ENCODE measurements at regions not wholly inside any gene's neighbourhood (a gene's known extent, or its start where the extent isn't known, plus 50 kb on each side); places are given as distances from the start of the nearest gene placed in this dataset.
"Not testable (repeated sequence)": the region's sequence is repeated elsewhere in the genome, so short reads cannot be mapped to it uniquely, and the experiment has no call there.

DNA sequence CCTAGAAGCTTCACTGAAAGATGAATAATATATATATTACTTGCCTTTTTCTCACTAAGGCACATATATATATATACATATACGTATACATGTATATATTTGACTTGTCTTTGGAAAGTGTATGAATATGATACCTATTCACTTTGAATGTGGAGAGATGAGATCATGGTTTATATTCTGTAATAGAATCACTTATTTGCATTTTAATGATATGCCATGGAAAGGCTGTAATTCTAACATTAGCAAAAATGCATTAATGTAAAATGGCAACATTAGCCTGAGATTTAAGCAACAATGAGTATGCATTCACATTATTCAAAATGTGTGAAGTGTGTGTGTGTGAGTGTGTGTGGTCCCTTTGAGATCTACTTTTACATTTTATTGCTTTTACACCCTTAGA lies 54.5 kb upstream of the PRKD1 start:
- DNase-seq: no peak

GRCh38 chr14:29982993-29983392 lies 55.3 kb upstream of the PRKD1 start:
- DNase-seq: no peak

- not testable (repeated sequence) for DNase-seq
These were observed 62.8 kb upstream of the PRKD1 start for GRCh38 chr14:29990344-29990857.

DNA sequence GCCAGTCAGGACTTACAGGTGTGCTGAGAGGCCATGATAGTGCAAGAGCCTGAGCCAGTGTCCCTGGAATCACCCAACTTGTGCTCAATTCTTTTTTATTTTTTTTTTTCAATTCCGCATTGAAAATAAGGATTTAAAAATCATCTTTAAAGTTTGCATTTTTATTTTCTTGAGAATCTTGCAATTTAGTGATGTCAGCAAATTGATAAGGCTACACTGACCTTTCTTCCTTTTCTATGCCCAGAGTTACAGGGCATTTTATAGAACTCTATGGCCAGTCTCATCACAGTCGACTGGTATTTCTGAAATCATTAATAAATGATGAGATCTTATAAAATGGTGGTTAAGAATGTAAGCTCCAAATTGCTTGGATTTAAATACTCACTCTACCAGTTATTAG lies 63.3 kb upstream of the PRKD1 start:
- no peak for DNase-seq

- DNase-seq: no peak
These were observed 65.5 kb upstream of the PRKD1 start for GRCh38 chr14:29993143-29993542.

- DNase-seq: no peak
These were observed 71.4 kb upstream of the PRKD1 start for GRCh38 chr14:29999013-29999539.

DNA sequence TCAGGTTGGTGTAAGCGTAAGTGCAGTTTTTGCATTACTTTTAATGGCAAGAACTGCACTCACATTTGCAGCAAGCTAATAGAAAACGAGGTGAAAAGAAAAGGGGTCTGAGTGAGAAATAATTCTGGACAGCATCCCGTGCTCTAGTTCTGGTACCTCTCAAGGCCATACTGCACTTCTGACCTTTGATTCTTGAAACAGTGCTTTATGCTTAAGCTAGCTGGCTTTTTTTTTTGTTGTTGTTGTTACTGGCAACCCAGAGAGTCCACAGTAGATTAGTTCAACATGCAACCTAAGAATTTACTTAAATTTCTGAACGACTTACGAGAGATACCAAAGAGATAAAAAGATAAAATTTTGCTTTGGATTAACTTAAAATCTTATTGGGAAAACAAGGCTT lies 75.2 kb upstream of the PRKD1 start:
- no peak for DNase-seq

DNA sequence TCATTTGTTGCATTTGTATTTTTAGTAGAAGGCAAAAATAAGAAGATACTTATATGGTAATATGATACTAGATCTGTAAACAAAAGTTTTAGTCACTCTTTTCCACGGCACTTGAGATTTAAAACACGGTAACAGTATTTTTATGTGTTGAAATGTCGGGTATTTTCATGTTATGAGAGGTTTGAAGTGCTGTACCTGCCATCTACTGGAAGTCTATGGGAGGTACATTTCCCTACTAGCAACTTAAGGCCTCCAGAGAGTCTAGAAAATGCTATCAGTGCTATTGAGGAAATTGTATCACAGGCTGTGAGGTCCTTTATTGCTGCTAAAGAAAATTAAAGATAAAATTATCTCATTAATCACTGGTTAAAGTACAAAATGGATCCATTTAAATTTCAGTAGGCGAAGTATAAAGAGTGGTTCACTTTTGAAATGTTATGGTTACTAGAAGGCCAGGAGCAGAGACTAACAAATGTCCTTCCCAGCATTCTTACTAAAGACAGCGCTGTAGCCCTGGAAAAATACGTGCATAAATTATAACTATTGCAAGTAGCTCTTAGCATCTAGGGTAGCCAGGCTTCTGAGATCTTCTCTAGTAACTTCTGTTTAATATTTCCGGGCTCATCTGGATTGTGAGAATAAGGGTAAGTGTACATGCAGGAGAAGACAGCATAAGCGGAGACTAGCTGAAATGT lies 77.6 kb upstream of the PRKD1 start:
- no peak for DNase-seq

DNA sequence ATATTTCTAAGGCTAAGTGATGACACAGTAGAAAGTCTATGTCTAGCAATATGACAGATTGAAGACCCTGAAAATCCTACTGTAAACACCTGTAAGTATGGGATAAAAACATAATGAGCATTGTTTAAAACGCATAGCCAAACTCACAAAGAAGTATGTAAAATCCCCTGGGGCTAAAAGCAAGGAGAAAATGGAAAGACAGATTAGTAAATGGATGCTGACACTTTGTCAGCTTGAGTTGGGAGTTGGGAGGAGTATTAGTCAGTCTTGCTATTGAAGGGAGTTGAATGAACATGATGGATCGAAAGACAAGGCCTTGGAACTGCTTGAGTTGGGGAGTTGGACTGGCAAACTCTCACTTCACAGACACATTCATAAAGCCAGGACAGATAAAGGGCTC lies 79.0 kb upstream of the PRKD1 start:
- DNase-seq: no peak

DNA sequence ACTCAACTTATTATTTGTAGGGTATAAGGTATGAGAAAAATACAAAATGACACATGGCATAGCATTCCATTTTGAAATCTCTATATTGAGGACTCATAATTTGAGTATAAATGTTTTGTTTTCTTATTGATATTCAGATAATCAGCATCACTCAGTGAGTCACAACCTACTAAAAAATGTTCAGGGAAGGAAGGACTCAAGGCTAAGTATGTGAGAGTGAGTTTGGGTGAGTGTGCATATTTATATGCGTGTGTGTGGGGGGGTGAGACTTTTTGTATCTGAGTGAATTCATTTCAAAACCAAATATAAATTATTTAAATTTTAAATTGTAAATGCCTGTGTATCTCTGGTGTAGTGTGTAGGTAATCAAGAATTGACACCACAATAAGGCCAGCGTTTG lies 87.8 kb upstream of the PRKD1 start:
- DNase-seq: no peak

GRCh38 chr14:30016002-30016401 lies 88.4 kb upstream of the PRKD1 start:
- DNase-seq: no peak

DNA sequence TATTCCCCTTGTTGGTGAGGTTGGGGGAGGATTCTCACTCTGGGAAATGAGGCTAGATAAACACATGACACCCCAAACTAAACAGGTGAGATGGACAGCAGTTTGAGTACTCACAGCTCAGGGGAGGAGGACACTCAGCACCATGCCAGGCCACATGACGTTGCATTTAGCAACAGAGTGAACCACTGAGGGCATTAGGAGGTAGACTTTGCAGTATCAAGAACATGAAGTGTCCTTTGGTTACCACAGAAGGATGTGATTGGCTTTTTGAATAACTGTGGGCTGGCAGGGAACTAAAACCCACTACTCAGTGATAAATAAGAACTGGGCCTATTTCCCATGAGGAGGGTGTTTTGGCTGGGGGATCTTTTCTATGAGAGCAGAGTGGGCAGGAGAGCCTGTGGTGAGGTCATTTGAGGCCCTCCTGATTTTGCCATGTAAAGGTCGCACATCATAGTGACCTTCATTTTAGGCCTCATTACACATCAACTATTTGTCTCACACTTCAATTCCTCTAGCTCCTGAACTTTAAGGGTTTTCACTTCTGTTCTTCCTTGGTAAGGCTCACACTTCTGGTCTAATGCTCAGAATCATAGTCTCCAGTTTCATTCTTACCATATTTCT lies 89.8 kb upstream of the PRKD1 start:
- DNase-seq: no peak

DNA sequence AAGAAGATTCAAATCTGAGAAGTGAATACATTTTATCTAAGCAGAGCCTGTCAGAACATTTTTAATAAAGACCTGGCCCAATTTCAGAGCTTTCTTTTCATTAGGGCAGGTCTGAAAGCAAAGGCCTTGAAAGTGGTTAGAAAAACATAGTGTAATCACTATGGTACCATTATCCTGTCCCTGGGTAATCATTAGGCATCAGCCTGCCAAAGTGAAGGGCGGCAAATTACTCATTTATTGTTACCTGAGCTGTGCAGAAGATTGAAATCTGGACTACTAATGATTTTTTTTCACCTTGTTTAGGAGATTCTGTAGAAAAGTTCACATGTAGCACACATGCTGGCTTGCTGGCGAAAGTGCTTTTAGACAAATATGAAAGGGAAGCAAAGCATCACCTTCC lies 92.6 kb upstream of the PRKD1 start:
- DNase-seq: no peak

GRCh38 chr14:30020687-30021086 lies 93.0 kb upstream of the PRKD1 start:
- DNase-seq: no peak

DNA sequence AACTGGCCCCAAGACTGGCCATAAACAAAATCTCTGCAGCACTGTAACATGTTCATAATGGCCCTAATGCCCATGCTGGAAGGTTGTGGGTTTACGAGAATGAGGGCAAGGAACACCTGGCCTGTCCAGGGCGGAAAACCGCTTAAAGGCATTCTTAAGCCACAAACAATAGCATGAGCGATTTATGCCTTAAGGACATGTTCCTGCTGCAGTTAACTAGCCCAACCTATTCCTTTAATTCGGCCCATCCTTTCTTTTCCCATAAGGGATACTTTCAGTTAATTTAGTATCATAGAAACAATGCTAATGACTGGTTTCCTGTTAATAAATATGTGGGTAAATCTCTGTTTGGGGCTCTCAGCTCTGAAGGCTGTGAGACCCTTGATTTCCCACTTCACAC lies 95.7 kb upstream of the PRKD1 start:
- not testable (repeated sequence) for DNase-seq

GRCh38 chr14:30034152-30034551 lies 106.5 kb upstream of the PRKD1 start:
- DNase-seq: no peak

DNA sequence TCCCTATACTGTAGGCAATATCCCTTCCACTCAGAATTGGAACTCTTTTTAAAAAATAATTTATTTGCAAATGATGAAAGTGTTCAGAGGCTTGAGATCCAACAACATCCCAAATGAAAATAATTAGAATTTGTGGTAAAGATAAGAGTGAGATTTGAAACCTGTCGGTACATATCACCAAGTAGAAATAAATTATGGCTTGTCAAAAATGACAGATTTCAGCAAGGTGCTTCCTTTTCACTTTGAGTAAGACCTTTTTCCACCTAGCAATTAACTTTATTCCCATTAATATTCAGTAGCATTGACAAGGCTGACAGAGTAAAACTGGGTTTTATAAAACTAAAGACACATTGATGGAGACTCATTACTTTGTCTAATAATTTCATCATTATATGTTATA lies 107.7 kb upstream of the PRKD1 start:
- DNase-seq: no peak

DNA sequence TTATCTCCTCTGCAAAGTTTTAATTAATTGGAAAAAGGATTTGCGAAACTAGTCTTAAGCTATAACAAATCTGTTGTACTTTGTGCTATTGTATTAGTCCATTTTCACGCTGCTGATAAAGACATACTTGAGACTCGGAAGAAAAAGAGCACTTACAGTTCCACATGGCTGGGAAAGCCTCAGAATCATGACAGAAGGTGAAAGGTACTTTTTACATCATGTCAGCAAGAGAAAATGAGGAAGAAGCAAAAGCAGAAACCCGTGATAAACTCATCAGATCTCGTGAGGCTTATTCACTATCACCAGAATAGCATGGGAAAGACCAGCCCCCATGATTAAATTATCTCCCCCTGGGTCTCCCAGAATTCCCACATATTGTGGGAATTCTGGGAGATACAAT lies 118.1 kb upstream of the PRKD1 start:
- DNase-seq: no peak

GRCh38 chr14:30053103-30053502 lies 125.5 kb upstream of the PRKD1 start:
- DNase-seq: no peak

DNA sequence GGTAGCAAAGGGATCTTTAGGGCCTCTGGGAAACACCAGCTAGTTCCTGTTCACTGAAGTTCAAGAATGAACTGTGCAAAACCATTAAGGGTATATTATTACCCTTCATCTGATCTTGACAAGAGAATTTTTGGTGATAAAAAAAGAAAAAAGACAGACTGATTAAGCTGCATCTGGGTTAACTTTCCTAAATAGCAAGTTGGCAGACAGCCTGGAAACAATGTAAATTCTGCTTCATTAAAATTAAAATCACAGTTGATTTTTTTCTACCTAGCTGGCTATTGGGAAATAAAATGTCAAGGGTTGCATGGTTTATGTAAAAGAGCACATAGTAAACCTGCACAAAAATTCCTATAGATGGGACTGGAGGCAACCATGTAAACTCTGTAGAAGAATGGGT lies 126.6 kb upstream of the PRKD1 start:
- DNase-seq: no peak

- DNase-seq: no peak
These were observed 130.8 kb upstream of the PRKD1 start for GRCh38 chr14:30058401-30058800.

DNA sequence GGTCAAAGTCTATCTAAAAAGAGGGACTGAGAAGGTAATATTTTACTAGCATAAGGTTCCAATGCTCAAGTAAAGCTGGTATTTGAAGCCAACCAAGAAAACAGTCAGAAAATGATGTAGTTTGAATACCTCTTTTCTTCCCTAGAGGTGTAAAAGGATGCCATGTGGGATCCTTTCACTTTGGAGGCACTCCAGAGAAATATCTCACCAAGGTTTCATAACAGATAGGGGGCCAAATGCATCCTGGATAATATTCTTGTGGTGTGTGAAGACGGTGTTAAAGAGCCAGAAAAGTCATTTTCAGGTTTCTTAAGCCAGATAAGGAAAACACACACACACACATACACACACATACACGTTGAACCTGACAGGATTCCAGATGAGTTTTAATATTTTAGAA lies 136.1 kb upstream of the PRKD1 start:
- no peak for DNase-seq

GRCh38 chr14:30064454-30064853 lies 136.8 kb upstream of the PRKD1 start:
- DNase-seq: no peak

DNA sequence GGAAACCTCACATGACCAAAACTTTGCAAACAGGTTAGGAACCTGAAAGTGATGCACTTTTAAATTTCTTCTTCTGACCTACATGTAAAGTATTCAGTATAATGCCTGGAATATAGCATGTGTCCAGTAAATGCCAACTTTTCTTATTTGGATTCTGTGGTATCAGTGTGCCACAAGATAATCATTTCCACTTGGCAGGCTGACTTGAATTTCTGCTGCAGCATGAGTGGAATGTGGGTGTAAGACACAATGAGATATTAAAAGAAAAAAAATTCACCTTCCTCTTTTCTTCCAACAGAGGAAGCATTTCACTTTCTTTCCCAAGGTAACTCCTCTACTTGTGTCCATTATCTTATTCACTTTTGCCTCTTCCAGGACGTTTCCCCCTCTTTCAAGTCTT lies 141.9 kb upstream of the PRKD1 start:
- DNase-seq: no peak

GRCh38 chr14:30072454-30072853 lies 144.8 kb upstream of the PRKD1 start:
- DNase-seq: not testable (repeated sequence)

All from islet precursor cell (in vitro differentiated cells).